HepG2 (cell line): ENCODE measurements at regions not wholly inside any gene's neighbourhood (a gene's known extent, or its start where the extent isn't known, plus 50 kb on each side); places are given as distances from the start of the nearest gene placed in this dataset.
A peak's percentile ranks its signal among the peaks of the same experiment; 100 is the strongest.

Source experiments
- ARNT ChIP-seq: fragments of 450-650 bp; IDR thresholded peaks from 2 replicates; pipeline ENCODE4 v1.6.1; 2017
- ATRX ChIP-seq: sonication (generic); formaldehyde crosslinking; IDR thresholded peaks from 2 replicates; pipeline ENCODE4 v1.4.0; 2020; ENCODE audit warnings: missing genetic modification reagents, borderline replicate concordance
- CEBPB ChIP-seq: IDR thresholded peaks from 2 replicates; pipeline ENCODE4 v1.6.1; 2011; ENCODE audit warnings: low read depth, low read length, improper control_type of control experiment, borderline replicate concordance
- DMAP1 ChIP-seq: IDR thresholded peaks from 2 replicates; pipeline ENCODE4 v1.6.1; 2016
- EED ChIP-seq: sonication (generic); formaldehyde crosslinking; IDR thresholded peaks from 2 replicates; pipeline ENCODE4 v1.5.0; 2020; ENCODE audit warnings: mild to moderate bottlenecking, missing genetic modification reagents
- ERF ChIP-seq: IDR thresholded peaks from 2 replicates; pipeline ENCODE4 v1.6.1; 2018; ENCODE audit warnings: missing biosample characterization, missing genetic modification reagents
- ESRRA ChIP-seq: sonication (generic); formaldehyde crosslinking; IDR thresholded peaks from 2 replicates; pipeline ENCODE4 v1.5.1; 2020; ENCODE audit warnings: mild to moderate bottlenecking, low read depth, missing genetic modification reagents
- ETV6 ChIP-seq: sonication (generic); formaldehyde crosslinking; conservative IDR thresholded peaks from 2 replicates; pipeline ENCODE4 v1.4.0; 2020; ENCODE audit warnings: missing genetic modification reagents
- HNF4A ChIP-seq: sonication (generic); formaldehyde crosslinking; IDR thresholded peaks from 2 replicates; pipeline ENCODE4 v1.4.0; 2020; ENCODE audit warnings: missing genetic modification reagents
- MATR3 ChIP-seq: sonication (generic); formaldehyde crosslinking; IDR thresholded peaks from 2 replicates; pipeline ENCODE4 v1.4.0; 2020; ENCODE audit warnings: missing genetic modification reagents
- MED1 ChIP-seq: sonication (generic); formaldehyde crosslinking; IDR thresholded peaks from 2 replicates; pipeline ENCODE4 v1.4.0; 2020; ENCODE audit warnings: missing genetic modification reagents
- NFIC ChIP-seq: IDR thresholded peaks from 2 replicates; pipeline ENCODE4 v1.6.1; 2012; ENCODE audit warnings: mild to moderate bottlenecking, low read length, inconsistent platforms
- PHB2 ChIP-seq: fragments of 450-650 bp; IDR thresholded peaks from 2 replicates; pipeline ENCODE4 v1.6.1; 2018; ENCODE audit not compliant: partially characterized antibody
- RBM39 ChIP-seq: fragments of 200-400 bp; formaldehyde crosslinking; IDR thresholded peaks from one replicate; pipeline ENCODE4 v1.6.1; 2018; ENCODE audit warnings: antibody characterized with exemption, mild to moderate bottlenecking, low read depth, low read length; ENCODE audit not compliant: poor library complexity, severe bottlenecking
- RELA ChIP-seq: sonication (generic); formaldehyde crosslinking; IDR thresholded peaks from 2 replicates; pipeline ENCODE4 v1.4.0; 2020; ENCODE audit warnings: missing genetic modification reagents
- TGIF2 ChIP-seq: IDR thresholded peaks from 2 replicates; pipeline ENCODE4 v1.6.1; 2016; ENCODE audit warnings: control low read depth, missing compliant biosample characterization
- ZBTB38 ChIP-seq: sonication (generic); formaldehyde crosslinking; IDR thresholded peaks from 2 replicates; pipeline ENCODE4 v1.5.1; 2020; ENCODE audit warnings: mild to moderate bottlenecking, missing genetic modification reagents
- ZMYM2 ChIP-seq: sonication (generic); formaldehyde crosslinking; IDR thresholded peaks from 2 replicates; pipeline ENCODE4 v1.8.0; 2022; ENCODE audit warnings: mild to moderate bottlenecking, missing genetic modification reagents
- ZNF160 ChIP-seq: sonication (generic); formaldehyde crosslinking; IDR thresholded peaks from 2 replicates; pipeline ENCODE4 v1.8.0; 2022; ENCODE audit warnings: mild to moderate bottlenecking, inconsistent platforms, missing genetic modification reagents
- ZNF205 ChIP-seq: IDR thresholded peaks from 2 replicates; pipeline ENCODE4 v1.6.1; 2018; ENCODE audit warnings: missing biosample characterization, missing genetic modification reagents
- ZNF563 ChIP-seq: sonication (generic); formaldehyde crosslinking; IDR thresholded peaks from 2 replicates; pipeline ENCODE4 v1.8.0; 2022; ENCODE audit warnings: mild to moderate bottlenecking, moderate library complexity, missing genetic modification reagents
- ZNF567 ChIP-seq: sonication (generic); formaldehyde crosslinking; IDR thresholded peaks from 2 replicates; pipeline ENCODE4 v1.8.1; 2023; ENCODE audit warnings: mild to moderate bottlenecking, missing genetic modification reagents, borderline replicate concordance
- ZNF878 ChIP-seq: sonication (generic); formaldehyde crosslinking; IDR thresholded peaks from 2 replicates; pipeline ENCODE4 v1.8.1; 2023; ENCODE audit warnings: mild to moderate bottlenecking, missing genetic modification reagents, moderate library complexity
- TF ChIP-seq, protein P1 (sequence below): sonication (generic); formaldehyde crosslinking; IDR thresholded peaks from 2 replicates; pipeline ENCODE4 v1.4.0; 2020; ENCODE audit warnings: missing genetic modification reagents
- TF ChIP-seq, protein P2 (sequence below): sonication (generic); formaldehyde crosslinking; IDR thresholded peaks from 2 replicates; pipeline ENCODE4 v1.4.0; 2020; ENCODE audit warnings: missing genetic modification reagents
- TF ChIP-seq, protein P3 (sequence below): sonication (generic); formaldehyde crosslinking; IDR thresholded peaks from 2 replicates; pipeline ENCODE4 v1.4.0; 2020; ENCODE audit warnings: mild to moderate bottlenecking, low read depth, missing genetic modification reagents
- TF ChIP-seq, protein P4 (sequence below): sonication (generic); formaldehyde crosslinking; IDR thresholded peaks from 2 replicates; pipeline ENCODE4 v1.9.0; 2021; ENCODE audit warnings: missing genetic modification reagents, borderline replicate concordance

DNA sequence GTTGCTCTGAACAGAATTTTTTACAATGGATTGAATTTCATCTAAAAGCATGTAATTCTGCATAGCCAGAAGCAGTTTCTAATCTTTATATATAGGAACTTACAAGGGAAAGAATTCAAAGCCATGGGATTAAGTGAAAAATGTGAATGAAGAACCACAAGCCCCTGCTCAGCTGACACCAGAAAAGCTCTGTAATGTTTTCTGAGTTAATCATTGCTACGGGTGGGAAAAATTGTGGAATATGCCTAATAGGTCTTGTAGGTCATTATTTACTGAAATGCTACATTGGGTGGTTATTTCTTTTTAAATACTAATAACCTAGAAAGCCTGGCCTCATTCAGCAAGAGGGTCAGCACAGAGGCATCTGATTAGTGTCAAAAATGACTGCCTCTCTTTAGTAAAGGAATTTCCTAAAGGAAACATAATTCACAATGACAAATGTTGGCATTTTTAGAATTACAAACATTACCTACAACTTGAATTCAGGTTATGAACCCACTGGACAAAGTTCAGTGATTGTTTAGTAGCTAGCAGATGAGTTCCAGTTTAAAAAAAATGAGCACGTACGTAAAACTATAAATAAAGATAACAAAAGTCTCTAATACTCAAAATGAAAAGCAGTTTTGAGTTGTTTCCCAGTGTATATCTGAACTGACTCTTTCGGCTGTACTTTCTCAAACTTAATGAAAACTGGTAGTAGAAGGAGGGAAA, 75.3 kb downstream of the BMP4 start (continued):
- no peak for TF ChIP-seq ESRRA (CRISPR knock-in tag)
- peak; percentile 61 for TF ChIP-seq HNF4A (CRISPR knock-in tag)
- no peak for TF ChIP-seq ARNT
- TF ChIP-seq ZNF205 (CRISPR knock-in tag), result no peak
- no peak for TF ChIP-seq ZBTB38 (CRISPR knock-in tag)
- TF ChIP-seq ZNF160 (CRISPR knock-in tag), result no peak
- TF ChIP-seq CEBPB, result no peak
- TF ChIP-seq NFIC, result peak; percentile 37; the same call in 1 of the 2 replicates
- TF ChIP-seq ZMYM2 (CRISPR knock-in tag), result no peak
- peak; percentile 65 for TF ChIP-seq MED1 (CRISPR knock-in tag)
- TF ChIP-seq, protein P1, sequence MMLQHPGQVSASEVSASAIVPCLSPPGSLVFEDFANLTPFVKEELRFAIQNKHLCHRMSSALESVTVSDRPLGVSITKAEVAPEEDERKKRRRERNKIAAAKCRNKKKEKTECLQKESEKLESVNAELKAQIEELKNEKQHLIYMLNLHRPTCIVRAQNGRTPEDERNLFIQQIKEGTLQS, result no peak
- TF ChIP-seq EED, result no peak
- TF ChIP-seq ATRX (CRISPR knock-in tag), result no peak
- TF ChIP-seq, protein P2, sequence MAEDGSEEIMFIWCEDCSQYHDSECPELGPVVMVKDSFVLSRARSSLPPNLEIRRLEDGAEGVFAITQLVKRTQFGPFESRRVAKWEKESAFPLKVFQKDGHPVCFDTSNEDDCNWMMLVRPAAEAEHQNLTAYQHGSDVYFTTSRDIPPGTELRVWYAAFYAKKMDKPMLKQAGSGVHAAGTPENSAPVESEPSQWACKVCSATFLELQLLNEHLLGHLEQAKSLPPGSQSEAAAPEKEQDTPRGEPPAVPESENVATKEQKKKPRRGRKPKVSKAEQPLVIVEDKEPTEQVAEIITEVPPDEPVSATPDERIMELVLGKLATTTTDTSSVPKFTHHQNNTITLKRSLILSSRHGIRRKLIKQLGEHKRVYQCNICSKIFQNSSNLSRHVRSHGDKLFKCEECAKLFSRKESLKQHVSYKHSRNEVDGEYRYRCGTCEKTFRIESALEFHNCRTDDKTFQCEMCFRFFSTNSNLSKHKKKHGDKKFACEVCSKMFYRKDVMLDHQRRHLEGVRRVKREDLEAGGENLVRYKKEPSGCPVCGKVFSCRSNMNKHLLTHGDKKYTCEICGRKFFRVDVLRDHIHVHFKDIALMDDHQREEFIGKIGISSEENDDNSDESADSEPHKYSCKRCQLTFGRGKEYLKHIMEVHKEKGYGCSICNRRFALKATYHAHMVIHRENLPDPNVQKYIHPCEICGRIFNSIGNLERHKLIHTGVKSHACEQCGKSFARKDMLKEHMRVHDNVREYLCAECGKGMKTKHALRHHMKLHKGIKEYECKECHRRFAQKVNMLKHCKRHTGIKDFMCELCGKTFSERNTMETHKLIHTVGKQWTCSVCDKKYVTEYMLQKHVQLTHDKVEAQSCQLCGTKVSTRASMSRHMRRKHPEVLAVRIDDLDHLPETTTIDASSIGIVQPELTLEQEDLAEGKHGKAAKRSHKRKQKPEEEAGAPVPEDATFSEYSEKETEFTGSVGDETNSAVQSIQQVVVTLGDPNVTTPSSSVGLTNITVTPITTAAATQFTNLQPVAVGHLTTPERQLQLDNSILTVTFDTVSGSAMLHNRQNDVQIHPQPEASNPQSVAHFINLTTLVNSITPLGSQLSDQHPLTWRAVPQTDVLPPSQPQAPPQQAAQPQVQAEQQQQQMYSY (CRISPR knock-in tag), result no peak
- no peak for TF ChIP-seq MATR3
- no peak; the same call in 1 of the 2 replicates for TF ChIP-seq DMAP1 (CRISPR knock-in tag)
- TF ChIP-seq PHB2, result no peak
- TF ChIP-seq ERF (CRISPR knock-in tag), result no peak
- no peak for TF ChIP-seq RELA (CRISPR knock-in tag)
- no peak for TF ChIP-seq ZNF567 (CRISPR knock-in tag)
- TF ChIP-seq ZNF563 (CRISPR knock-in tag), result no peak
- TF ChIP-seq, protein P3, sequence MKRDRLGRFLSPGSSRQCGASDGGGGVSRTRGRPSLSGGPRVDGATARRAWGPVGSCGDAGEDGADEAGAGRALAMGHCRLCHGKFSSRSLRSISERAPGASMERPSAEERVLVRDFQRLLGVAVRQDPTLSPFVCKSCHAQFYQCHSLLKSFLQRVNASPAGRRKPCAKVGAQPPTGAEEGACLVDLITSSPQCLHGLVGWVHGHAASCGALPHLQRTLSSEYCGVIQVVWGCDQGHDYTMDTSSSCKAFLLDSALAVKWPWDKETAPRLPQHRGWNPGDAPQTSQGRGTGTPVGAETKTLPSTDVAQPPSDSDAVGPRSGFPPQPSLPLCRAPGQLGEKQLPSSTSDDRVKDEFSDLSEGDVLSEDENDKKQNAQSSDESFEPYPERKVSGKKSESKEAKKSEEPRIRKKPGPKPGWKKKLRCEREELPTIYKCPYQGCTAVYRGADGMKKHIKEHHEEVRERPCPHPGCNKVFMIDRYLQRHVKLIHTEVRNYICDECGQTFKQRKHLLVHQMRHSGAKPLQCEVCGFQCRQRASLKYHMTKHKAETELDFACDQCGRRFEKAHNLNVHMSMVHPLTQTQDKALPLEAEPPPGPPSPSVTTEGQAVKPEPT (CRISPR knock-in tag), result no peak
- no peak; the same call in 1 of the 2 replicates for TF ChIP-seq ZNF878
- TF ChIP-seq TGIF2 (CRISPR knock-in tag), result no peak
- TF ChIP-seq, protein P4, sequence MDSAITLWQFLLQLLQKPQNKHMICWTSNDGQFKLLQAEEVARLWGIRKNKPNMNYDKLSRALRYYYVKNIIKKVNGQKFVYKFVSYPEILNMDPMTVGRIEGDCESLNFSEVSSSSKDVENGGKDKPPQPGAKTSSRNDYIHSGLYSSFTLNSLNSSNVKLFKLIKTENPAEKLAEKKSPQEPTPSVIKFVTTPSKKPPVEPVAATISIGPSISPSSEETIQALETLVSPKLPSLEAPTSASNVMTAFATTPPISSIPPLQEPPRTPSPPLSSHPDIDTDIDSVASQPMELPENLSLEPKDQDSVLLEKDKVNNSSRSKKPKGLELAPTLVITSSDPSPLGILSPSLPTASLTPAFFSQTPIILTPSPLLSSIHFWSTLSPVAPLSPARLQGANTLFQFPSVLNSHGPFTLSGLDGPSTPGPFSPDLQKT (CRISPR knock-in tag), result no peak
- no peak for TF ChIP-seq ETV6 (CRISPR knock-in tag)
- no peak for TF ChIP-seq RBM39
